ENCODE measurements at regions not wholly inside any gene's neighbourhood (a gene's known extent, or its start where the extent isn't known, plus 50 kb on each side); places are given as distances from the start of the nearest gene placed in this dataset.

GRCh38 chr4:164441109-164441508 lies 312.8 kb upstream of the SMIM31 start:
- Histone ChIP-seq H3K36me3 (no peaks in the 10 kb centered on the region), H3K27me3 (no peaks in the 10 kb centered on the region), H3K27ac (no peak overlapping the region), H3K4me3 (no peak overlapping the region), H3K4me1 (no peaks in the 10 kb centered on the region), H3K9me3 (no peaks in the 10 kb centered on the region), H3K9ac (ENCODE audit: low read depth in 2 of 2, low read length in 2 of 2) (no peak overlapping the region)
- intact Hi-C loops (cut with DNase I), result no loop called here
- no peak for TF ChIP-seq CTCF (IDR thresholded peaks at IDR 0.05)
- DNase-seq, result no peak

GRCh38 chr4:164442180-164442579 lies 311.8 kb upstream of the SMIM31 start:
- Histone ChIP-seq H3K4me1 (no peaks in the 10 kb centered on the region), H3K36me3 (no peaks in the 10 kb centered on the region), H3K9me3 (no peaks in the 10 kb centered on the region), H3K27me3 (no peaks in the 10 kb centered on the region), H3K27ac (no peak overlapping the region), H3K9ac (ENCODE audit: low read depth in 2 of 2, low read length in 2 of 2) (no peak overlapping the region), H3K4me3 (no peak overlapping the region)
- no peak for DNase-seq
- no peak for TF ChIP-seq CTCF (IDR thresholded peaks at IDR 0.05)
- intact Hi-C loops (cut with DNase I), result no loop called here

- Histone ChIP-seq H3K9ac (ENCODE audit: low read depth in 2 of 2, low read length in 2 of 2) (no peak overlapping the region), H3K36me3 (no peaks in the 10 kb centered on the region), H3K27ac (no peak overlapping the region), H3K27me3 (no peaks in the 10 kb centered on the region), H3K9me3 (no peaks in the 10 kb centered on the region), H3K4me3 (no peak overlapping the region), H3K4me1 (no peaks in the 10 kb centered on the region)
- no peak for TF ChIP-seq CTCF (IDR thresholded peaks at IDR 0.05)
- intact Hi-C loops (cut with DNase I), result no loop called here
- DNase-seq, result no peak
These were observed 307.4 kb upstream of the SMIM31 start for GRCh38 chr4:164446516-164446915.

- H3K4me1 ChIP-seq, result no peaks in the 10 kb centered on the region
- no peaks in the 10 kb centered on the region for H3K9me3 ChIP-seq
- no peak overlapping the region for H3K4me3 ChIP-seq
- H3K36me3 ChIP-seq, result no peaks in the 10 kb centered on the region
- intact Hi-C loops (cut with DNase I), result no loop called here
- no peak for DNase-seq
- H3K27ac ChIP-seq, result no peak overlapping the region
- TF ChIP-seq CTCF (IDR thresholded peaks at IDR 0.05), result no peak
- no peak overlapping the region for H3K9ac ChIP-seq (ENCODE audit: low read depth in 2 of 2, low read length in 2 of 2)
- H3K27me3 ChIP-seq, result no peaks in the 10 kb centered on the region
These were observed 292.0 kb upstream of the SMIM31 start for GRCh38 chr4:164461901-164462300.

GRCh38 chr4:164462471-164462870 lies 291.5 kb upstream of the SMIM31 start:
- intact Hi-C loops (cut with DNase I), result no loop called here
- Histone ChIP-seq H3K4me3 (no peak overlapping the region), H3K27me3 (no peaks in the 10 kb centered on the region), H3K9ac (ENCODE audit: low read depth in 2 of 2, low read length in 2 of 2) (no peak overlapping the region), H3K4me1 (no peaks in the 10 kb centered on the region), H3K9me3 (no peaks in the 10 kb centered on the region), H3K36me3 (no peaks in the 10 kb centered on the region), H3K27ac (no peak overlapping the region)
- no peak for DNase-seq
- no peak for TF ChIP-seq CTCF (IDR thresholded peaks at IDR 0.05)

GRCh38 chr4:164464313-164464712 lies 289.6 kb upstream of the SMIM31 start:
- no peak for DNase-seq
- no peak overlapping the region for H3K27ac ChIP-seq
- no peaks in the 10 kb centered on the region for H3K9me3 ChIP-seq
- no peak for TF ChIP-seq CTCF (IDR thresholded peaks at IDR 0.05)
- no peaks in the 10 kb centered on the region for H3K27me3 ChIP-seq
- H3K36me3 ChIP-seq, result no peaks in the 10 kb centered on the region
- no peak overlapping the region for H3K4me3 ChIP-seq
- intact Hi-C loops (cut with DNase I), result no loop called here
- no peaks in the 10 kb centered on the region for H3K4me1 ChIP-seq
- no peak overlapping the region for H3K9ac ChIP-seq (ENCODE audit: low read depth in 2 of 2, low read length in 2 of 2)
